ENCODE measurements at regions not wholly inside any gene's neighbourhood (a gene's known extent, or its start where the extent isn't known, plus 50 kb on each side); places are given as distances from the start of the nearest gene placed in this dataset.
"Not testable (repeated sequence)": the region's sequence is repeated elsewhere in the genome, so short reads cannot be mapped to it uniquely, and the experiment has no call there.

- DNase-seq (ENCODE audit: low read depth in 2 of 2) = not testable (repeated sequence)
Measured at GRCh38 chr11:135011313-135011712, 599.3 kb upstream of the B3GAT1 start.

- no peak for DNase-seq (ENCODE audit: low read depth in 2 of 2)
Measured at GRCh38 chr11:135009125-135009524, 597.1 kb upstream of the B3GAT1 start.

- no peak for DNase-seq (ENCODE audit: low read depth in 2 of 2)
Measured at GRCh38 chr11:135008412-135008811, 596.4 kb upstream of the B3GAT1 start.

GRCh38 chr11:135008001-135008405 lies 596.0 kb upstream of the B3GAT1 start:
- DNase-seq (ENCODE audit: low read depth in 2 of 2) = no peak

- no peak for DNase-seq (ENCODE audit: low read depth in 2 of 2)
Measured at GRCh38 chr11:135006800-135007199, 594.8 kb upstream of the B3GAT1 start.

- DNase-seq (ENCODE audit: low read depth in 2 of 2) = no peak
Measured at GRCh38 chr11:135004495-135004894, 592.5 kb upstream of the B3GAT1 start.

- DNase-seq (ENCODE audit: low read depth in 2 of 2) = no peak
Measured at GRCh38 chr11:135002236-135002635, 590.2 kb upstream of the B3GAT1 start.

- no peak for DNase-seq (ENCODE audit: low read depth in 2 of 2)
Measured at GRCh38 chr11:135001581-135001980, 589.5 kb upstream of the B3GAT1 start.

GRCh38 chr11:135001065-135001464 lies 589.0 kb upstream of the B3GAT1 start:
- not testable (repeated sequence) for DNase-seq (ENCODE audit: low read depth in 2 of 2)

- no peak for DNase-seq (ENCODE audit: low read depth in 2 of 2)
Measured at GRCh38 chr11:134999590-134999989, 587.5 kb upstream of the B3GAT1 start.

- no peak for DNase-seq (ENCODE audit: low read depth in 2 of 2)
Measured at GRCh38 chr11:134997652-134998320, 585.7 kb upstream of the B3GAT1 start.

GRCh38 chr11:134995741-134996140 lies 583.7 kb upstream of the B3GAT1 start:
- DNase-seq (ENCODE audit: low read depth in 2 of 2) = no peak

- no peak for DNase-seq (ENCODE audit: low read depth in 2 of 2)
Measured at GRCh38 chr11:134994431-134994830, 582.4 kb upstream of the B3GAT1 start.

GRCh38 chr11:134993691-134994243 lies 581.7 kb upstream of the B3GAT1 start:
- DNase-seq (ENCODE audit: low read depth in 2 of 2) = no peak

- DNase-seq (ENCODE audit: low read depth in 2 of 2) = no peak
Measured at GRCh38 chr11:134992981-134993380, 580.9 kb upstream of the B3GAT1 start.

GRCh38 chr11:134988495-134988894 lies 576.5 kb upstream of the B3GAT1 start:
- no peak for DNase-seq (ENCODE audit: low read depth in 2 of 2)

GRCh38 chr11:134987822-134988221 lies 575.8 kb upstream of the B3GAT1 start:
- DNase-seq (ENCODE audit: low read depth in 2 of 2) = no peak

GRCh38 chr11:134987223-134987768 lies 575.3 kb upstream of the B3GAT1 start:
- no peak for DNase-seq (ENCODE audit: low read depth in 2 of 2)

GRCh38 chr11:134984421-134984820 lies 572.4 kb upstream of the B3GAT1 start:
- no peak for DNase-seq (ENCODE audit: low read depth in 2 of 2)

- DNase-seq (ENCODE audit: low read depth in 2 of 2) = not testable (repeated sequence)
Measured at GRCh38 chr11:134982432-134982831, 570.4 kb upstream of the B3GAT1 start.

- no peak for DNase-seq (ENCODE audit: low read depth in 2 of 2)
Measured at GRCh38 chr11:134981835-134982234, 569.8 kb upstream of the B3GAT1 start.

- no peak for DNase-seq (ENCODE audit: low read depth in 2 of 2)
Measured at GRCh38 chr11:134980819-134981710, 569.0 kb upstream of the B3GAT1 start.

All from activated CD4-positive, alpha-beta T cell treated with anti-CD3 and anti-CD28 coated beads for 24 hours (primary cell).